Neural crest cell (in vitro differentiated cells): ENCODE measurements at regions not wholly inside any gene's neighbourhood (a gene's known extent, or its start where the extent isn't known, plus 50 kb on each side); places are given as distances from the start of the nearest gene placed in this dataset.

Experiments
- DNase-seq: peaks from one replicate; pipeline ENCODE4 v3.0.0; 2021; ENCODE audit warnings: low read depth, mixed read lengths, low spot score
- H3K27ac Mint-ChIP-seq: one replicate; pipeline ENCODE4 v1.8.0; 2021; ENCODE audit warnings: mild to moderate bottlenecking, mixed read lengths; ENCODE audit not compliant: unreplicated experiment
- H3K27me3 Mint-ChIP-seq: 2 replicates; pipeline ENCODE4 v1.8.0; 2021; ENCODE audit warnings: low read depth, mild to moderate bottlenecking, mixed read lengths
- H3K36me3 Mint-ChIP-seq: 2 replicates; pipeline ENCODE4 v1.8.0; 2021; ENCODE audit warnings: low read depth, mild to moderate bottlenecking, mixed read lengths
- H3K4me1 Mint-ChIP-seq: 2 replicates; pipeline ENCODE4 v1.8.0; 2021; ENCODE audit warnings: mixed read lengths
- H3K4me3 Mint-ChIP-seq: one replicate; pipeline ENCODE4 v1.8.0; 2021; ENCODE audit warnings: mild to moderate bottlenecking, mixed read lengths
- H3K9me3 Mint-ChIP-seq: 2 replicates; pipeline ENCODE4 v1.8.0; 2021; ENCODE audit warnings: mixed read lengths
- TF ChIP-seq, protein P1 (sequence below): fragments of 200-600 bp; sonication (generic); conservative IDR thresholded peaks from 2 replicates; pipeline ENCODE4 v1.5.0; 2021; ENCODE audit warnings: antibody characterized with exemption, mild to moderate bottlenecking

GRCh38 chr17:79491006-79491405 lies 119.8 kb downstream of the RBFOX3 start:
- Mint-ChIP-seq H3K4me3 (no peak overlapping the region), H3K9me3 (peaks cover 4% of the 10 kb centered on the region), H3K27ac (no peak overlapping the region), H3K4me1 (no peaks in the 10 kb centered on the region), H3K27me3 (peaks cover 2% of the 10 kb centered on the region), H3K36me3 (no peaks in the 10 kb centered on the region)
- TF ChIP-seq, protein P1, sequence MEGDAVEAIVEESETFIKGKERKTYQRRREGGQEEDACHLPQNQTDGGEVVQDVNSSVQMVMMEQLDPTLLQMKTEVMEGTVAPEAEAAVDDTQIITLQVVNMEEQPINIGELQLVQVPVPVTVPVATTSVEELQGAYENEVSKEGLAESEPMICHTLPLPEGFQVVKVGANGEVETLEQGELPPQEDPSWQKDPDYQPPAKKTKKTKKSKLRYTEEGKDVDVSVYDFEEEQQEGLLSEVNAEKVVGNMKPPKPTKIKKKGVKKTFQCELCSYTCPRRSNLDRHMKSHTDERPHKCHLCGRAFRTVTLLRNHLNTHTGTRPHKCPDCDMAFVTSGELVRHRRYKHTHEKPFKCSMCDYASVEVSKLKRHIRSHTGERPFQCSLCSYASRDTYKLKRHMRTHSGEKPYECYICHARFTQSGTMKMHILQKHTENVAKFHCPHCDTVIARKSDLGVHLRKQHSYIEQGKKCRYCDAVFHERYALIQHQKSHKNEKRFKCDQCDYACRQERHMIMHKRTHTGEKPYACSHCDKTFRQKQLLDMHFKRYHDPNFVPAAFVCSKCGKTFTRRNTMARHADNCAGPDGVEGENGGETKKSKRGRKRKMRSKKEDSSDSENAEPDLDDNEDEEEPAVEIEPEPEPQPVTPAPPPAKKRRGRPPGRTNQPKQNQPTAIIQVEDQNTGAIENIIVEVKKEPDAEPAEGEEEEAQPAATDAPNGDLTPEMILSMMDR, result no peak
- DNase-seq, result no peak

DNA sequence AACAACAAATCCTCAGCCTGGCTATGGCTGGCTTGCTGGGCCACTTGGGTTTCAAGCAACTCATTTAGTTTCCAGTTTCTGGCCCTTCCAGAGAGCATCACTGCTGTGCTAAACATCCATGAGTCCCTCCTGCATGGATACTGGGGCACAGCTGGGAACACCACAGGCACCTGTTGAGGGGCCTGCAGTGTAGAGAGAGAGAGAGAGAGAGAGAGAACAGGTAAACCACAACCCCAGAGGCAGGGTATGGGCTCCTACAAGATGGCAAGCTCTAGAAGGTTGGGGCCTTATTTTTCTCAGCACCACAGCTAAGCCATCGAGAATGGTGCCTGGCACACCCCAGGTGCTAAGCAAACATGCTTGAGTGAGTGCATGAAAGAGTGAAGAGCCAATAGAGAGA lies 120.3 kb downstream of the RBFOX3 start:
- Mint-ChIP-seq H3K9me3 (peaks cover 4% of the 10 kb centered on the region), H3K4me1 (no peaks in the 10 kb centered on the region), H3K27me3 (peaks cover 2% of the 10 kb centered on the region)

DNA sequence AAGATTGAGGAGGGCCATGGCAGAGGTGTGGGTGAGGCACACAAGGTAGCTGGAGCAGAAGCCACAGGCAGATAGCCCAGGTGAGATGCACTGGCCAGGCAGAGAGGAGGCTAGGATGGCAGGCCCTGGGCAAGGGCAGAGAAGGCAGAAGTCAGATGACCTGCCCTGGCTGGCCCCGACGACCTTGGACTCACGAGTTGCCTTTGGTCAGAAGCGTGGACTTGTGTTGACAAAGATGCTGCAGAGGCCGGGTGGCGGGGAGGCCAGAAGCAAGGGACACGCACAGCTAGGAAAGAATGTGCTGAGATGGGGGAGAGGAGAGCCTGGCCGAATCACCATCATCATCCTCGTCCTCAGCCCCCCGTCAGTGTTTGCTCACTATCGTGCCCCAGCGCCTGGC lies 123.7 kb downstream of the RBFOX3 start:
- H3K9me3 Mint-ChIP-seq, result no peaks in the 10 kb centered on the region
- no peaks in the 10 kb centered on the region for H3K36me3 Mint-ChIP-seq
- no peak overlapping the region for H3K27ac Mint-ChIP-seq
- no peak for DNase-seq
- TF ChIP-seq, protein P1, result no peak
- H3K4me1 Mint-ChIP-seq, result peaks cover 10% of the 10 kb centered on the region
- no peak overlapping the region for H3K4me3 Mint-ChIP-seq
- peaks cover 4% of the 10 kb centered on the region for H3K27me3 Mint-ChIP-seq

More for the DNA sequence above, 120.3 kb downstream of the RBFOX3 start:
- H3K27ac Mint-ChIP-seq, result no peak overlapping the region
- TF ChIP-seq, protein P1, result no peak
- DNase-seq, result no peak
- no peaks in the 10 kb centered on the region for H3K36me3 Mint-ChIP-seq
- H3K4me3 Mint-ChIP-seq, result no peak overlapping the region

GRCh38 chr17:79485991-79486390 lies 124.9 kb downstream of the RBFOX3 start:
- Mint-ChIP-seq H3K4me1 (peaks cover 10% of the 10 kb centered on the region), H3K4me3 (no peak overlapping the region), H3K36me3 (no peaks in the 10 kb centered on the region), H3K27ac (no peak overlapping the region), H3K9me3 (no peaks in the 10 kb centered on the region), H3K27me3 (peaks cover 4% of the 10 kb centered on the region)
- no peak for DNase-seq
- TF ChIP-seq, protein P1, result no peak

DNA sequence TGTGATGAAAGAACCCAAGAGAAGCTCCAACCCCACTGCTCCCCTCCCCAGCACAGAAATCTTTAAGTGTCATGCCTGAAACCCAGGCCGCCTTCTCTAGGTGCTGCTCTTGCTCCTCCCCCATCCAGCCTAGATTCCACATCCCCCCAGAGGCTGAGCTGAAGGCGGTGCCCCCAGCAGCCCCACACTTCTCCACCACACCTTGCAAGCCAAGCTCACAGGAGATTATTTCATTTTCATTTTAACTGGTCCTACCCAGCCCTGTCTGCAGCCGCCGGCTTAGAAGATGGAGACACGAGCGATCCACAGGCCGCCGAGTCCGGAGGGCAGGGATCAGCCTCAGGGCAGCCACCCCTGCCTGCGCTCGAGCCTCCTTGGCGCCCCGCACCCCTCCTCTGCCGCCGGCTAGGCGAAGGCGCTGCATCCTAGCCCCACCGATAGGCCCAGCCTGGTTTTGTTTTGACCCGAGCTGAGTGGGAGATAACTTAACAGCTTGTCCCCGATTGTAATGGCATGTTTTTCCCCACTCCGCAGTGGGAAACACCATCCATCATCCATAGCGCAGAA lies 125.3 kb downstream of the RBFOX3 start:
- TF ChIP-seq, protein P1, result no peak
- H3K27ac Mint-ChIP-seq, result no peak overlapping the region
- no peaks in the 10 kb centered on the region for H3K36me3 Mint-ChIP-seq
- H3K4me3 Mint-ChIP-seq, result no peak overlapping the region
- no peak for DNase-seq
- peaks cover 10% of the 10 kb centered on the region for H3K4me1 Mint-ChIP-seq
- H3K9me3 Mint-ChIP-seq, result no peaks in the 10 kb centered on the region
- peaks cover 4% of the 10 kb centered on the region for H3K27me3 Mint-ChIP-seq
